Peyer's patch (tissue), 4 donors: ENCODE measurements at regions not wholly inside any gene's neighbourhood (a gene's known extent, or its start where the extent isn't known, plus 50 kb on each side); places are given as distances from the start of the nearest gene placed in this dataset.

Source experiments
- DNase-seq, 3 donors: peaks; one replicate each; pipeline ENCODE4 v3.0.0-alpha.2; 2017 to 2019
- H3K27ac ChIP-seq, 4 donors: fragments of 200-600 bp; sonication (generic); one replicate each; pipeline ENCODE4 v1.5.1; 2016 to 2019
- H3K27me3 ChIP-seq, 2 donors: fragments of 200-600 bp; sonication (generic); one replicate each; pipeline ENCODE4 v1.5.1; 2019
- H3K36me3 ChIP-seq, 3 donors: fragments of 200-600 bp; sonication (generic); one replicate each; pipeline ENCODE4 v1.5.1; 2016 to 2019
- H3K4me1 ChIP-seq, 4 donors: fragments of 200-600 bp; sonication (generic); one replicate each; pipeline ENCODE4 v1.5.1; 2016 to 2019
- H3K4me3 ChIP-seq, 4 donors: fragments of 200-600 bp; sonication (generic); 1 replicate in 3 of 4; 2 replicates in 1 of 4; pipeline ENCODE4 v1.5.1; 2016 to 2019; ENCODE audit warnings: mild to moderate bottlenecking in 1 of 4
- H3K9me3 ChIP-seq, 4 donors: fragments of 200-600 bp; sonication (generic); one replicate each; pipeline ENCODE4 v1.5.1; 2016 to 2019; ENCODE audit warnings: mild to moderate bottlenecking in 1 of 4
- CTCF ChIP-seq, 6 experiments: fragments of 450-650 bp in 4 of 6; fragments of 200-600 bp in 2 of 6; sonication (generic) in 1 of 6; IDR thresholded peaks; one replicate each; pipeline ENCODE4 v1.5.1; 2017 to 2019; ENCODE audit warnings: antibody characterized with exemption in 6 of 6, mild to moderate bottlenecking in 3 of 6, moderate library complexity in 1 of 6
- POLR2A ChIP-seq, 2 donors: fragments of 450-650 bp; IDR thresholded peaks; one replicate each; pipeline ENCODE4 v1.5.1; 2017; ENCODE audit warnings: antibody characterized with exemption in 2 of 2, mild to moderate bottlenecking in 2 of 2, moderate library complexity in 2 of 2

- Histone ChIP-seq H3K36me3 (no peaks in the 10 kb centered on the region), H3K4me3 (no peak overlapping the region), H3K27ac (no peak overlapping the region), H3K27me3 (no peaks in the 10 kb centered on the region), H3K4me1 (no peaks in the 10 kb centered on the region), H3K9me3 (no peaks in the 10 kb centered on the region)
- TF ChIP-seq POLR2A (IDR thresholded peaks at IDR 0.05) (no peak), CTCF (IDR thresholded peaks at IDR 0.05) (no peak)
- DNase-seq: no peak
Measured at GRCh38 chr6:1178590-1178989, 133.3 kb upstream of the FOXQ1 start.

GRCh38 chr6:1176567-1176966 lies 135.3 kb upstream of the FOXQ1 start:
- no peak overlapping the region for H3K27ac ChIP-seq
- DNase-seq: no peak
- H3K9me3 ChIP-seq: no peaks in the 10 kb centered on the region
- H3K27me3 ChIP-seq: no peaks in the 10 kb centered on the region
- no peak overlapping the region for H3K4me3 ChIP-seq
- H3K4me1 ChIP-seq: no peaks in the 10 kb centered on the region
- TF ChIP-seq CTCF (IDR thresholded peaks at IDR 0.05): no peak
- no peak for TF ChIP-seq POLR2A (IDR thresholded peaks at IDR 0.05)
- no peaks in the 10 kb centered on the region for H3K36me3 ChIP-seq

GRCh38 chr6:1175877-1176276 lies 136.0 kb upstream of the FOXQ1 start:
- no peak overlapping the region for H3K27ac ChIP-seq
- TF ChIP-seq POLR2A (IDR thresholded peaks at IDR 0.05) (no peak), CTCF (IDR thresholded peaks at IDR 0.05) (no peak)
- H3K4me1 ChIP-seq: no peaks in the 10 kb centered on the region
- H3K27me3 ChIP-seq: no peaks in the 10 kb centered on the region
- H3K36me3 ChIP-seq: no peaks in the 10 kb centered on the region
- no peaks in the 10 kb centered on the region for H3K9me3 ChIP-seq
- DNase-seq: no peak
- no peak overlapping the region for H3K4me3 ChIP-seq

GRCh38 chr6:1170794-1171193 lies 141.1 kb upstream of the FOXQ1 start:
- no peak for DNase-seq
- Histone ChIP-seq H3K4me1 (no peaks in the 10 kb centered on the region), H3K27me3 (no peaks in the 10 kb centered on the region), H3K36me3 (no peaks in the 10 kb centered on the region), H3K27ac (no peak overlapping the region), H3K9me3 (no peaks in the 10 kb centered on the region), H3K4me3 (no peak overlapping the region)
- TF ChIP-seq CTCF (IDR thresholded peaks at IDR 0.05): no peak

- TF ChIP-seq POLR2A (IDR thresholded peaks at IDR 0.05) (no peak), CTCF (IDR thresholded peaks at IDR 0.05) (no peak)
- DNase-seq: no peak
- Histone ChIP-seq H3K4me3 (no peak overlapping the region), H3K36me3 (no peaks in the 10 kb centered on the region), H3K9me3 (no peaks in the 10 kb centered on the region), H3K27me3 (no peaks in the 10 kb centered on the region), H3K4me1 (no peaks in the 10 kb centered on the region), H3K27ac (no peak overlapping the region)
Measured at GRCh38 chr6:1164600-1164999, 147.3 kb upstream of the FOXQ1 start.

GRCh38 chr6:1163501-1163900 lies 148.4 kb upstream of the FOXQ1 start:
- H3K4me3 ChIP-seq: no peak overlapping the region
- H3K27me3 ChIP-seq: no peaks in the 10 kb centered on the region
- no peaks in the 10 kb centered on the region for H3K4me1 ChIP-seq
- no peak for DNase-seq
- TF ChIP-seq POLR2A (IDR thresholded peaks at IDR 0.05) (no peak), CTCF (IDR thresholded peaks at IDR 0.05) (no peak)
- H3K36me3 ChIP-seq: no peaks in the 10 kb centered on the region
- H3K27ac ChIP-seq: no peak overlapping the region
- H3K9me3 ChIP-seq: no peaks in the 10 kb centered on the region
